D721Med (cell line): ENCODE measurements at regions not wholly inside any gene's neighbourhood (a gene's known extent, or its start where the extent isn't known, plus 50 kb on each side); places are given as distances from the start of the nearest gene placed in this dataset.
A peak's percentile ranks its signal among the peaks of the same experiment; 100 is the strongest.
"Not testable (repeated sequence)": the region's sequence is repeated elsewhere in the genome, so short reads cannot be mapped to it uniquely, and the experiment has no call there.

ENCODE experiments used
- DNase-seq: peaks from one replicate; pipeline ENCODE4 v3.0.0; 2011; ENCODE audit warnings: low spot score; ENCODE audit not compliant: insufficient read length
- FAIRE-seq: peaks from 2 replicates; lab custom pipeline; 2011; peaks lifted over from hg19 to GRCh38; lab: Jason Lieb, UNC

DNA sequence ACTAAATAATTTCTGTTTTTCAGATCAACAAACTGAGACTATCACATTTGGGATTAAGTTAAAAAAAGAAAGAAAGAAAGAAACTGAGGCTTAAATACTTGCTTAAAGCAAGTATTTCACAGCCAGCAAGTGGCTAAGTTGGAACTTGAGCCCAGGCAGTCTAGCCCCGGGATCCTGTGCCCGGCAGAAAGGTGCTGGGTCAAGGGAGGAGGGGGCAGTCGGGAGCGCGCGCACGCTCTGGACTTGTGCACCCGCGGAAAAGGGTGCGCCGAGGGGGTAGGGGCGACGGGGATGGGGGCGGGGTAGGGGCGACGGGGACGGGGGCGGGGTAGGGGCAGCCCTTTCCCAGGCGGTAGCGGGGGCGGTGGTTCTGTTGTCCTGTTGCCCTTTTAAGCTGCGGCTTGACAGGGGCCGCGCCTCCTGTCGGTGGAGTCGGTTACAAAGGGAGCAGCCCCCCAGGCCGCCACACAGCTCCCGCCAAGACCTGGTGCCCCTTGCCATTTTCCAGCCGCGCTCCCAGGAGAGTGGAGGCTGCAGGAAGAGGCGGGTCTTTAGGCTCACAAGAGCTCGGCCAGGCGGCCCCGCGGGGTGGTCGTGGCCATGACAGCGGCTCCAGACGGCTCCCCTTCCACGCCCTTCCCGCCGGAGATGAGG lies 60.6 kb downstream of the GOLGA8T start:
- FAIRE-seq, DNase-seq: not testable (repeated sequence)

DNA sequence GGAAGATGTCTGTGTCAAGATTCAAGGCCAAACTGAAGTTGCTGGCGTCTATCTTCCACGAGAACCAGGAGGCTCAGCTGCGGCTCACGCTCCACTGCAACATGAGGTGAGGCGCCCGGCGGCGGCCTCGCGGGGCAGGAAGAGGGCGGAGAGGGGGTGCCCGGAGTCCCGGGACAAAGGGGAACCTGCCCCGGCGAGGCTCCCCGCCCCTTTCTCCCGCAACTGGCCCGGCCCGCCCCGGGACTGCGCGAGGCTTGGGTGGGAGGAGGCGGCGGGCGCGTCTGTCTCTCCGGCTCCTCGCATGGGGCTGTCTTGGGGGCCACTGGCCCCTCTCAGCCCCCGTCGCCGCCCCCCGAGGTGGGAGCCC lies 61.1 kb downstream of the GOLGA8T start:
- not testable (repeated sequence) for DNase-seq, FAIRE-seq

DNA sequence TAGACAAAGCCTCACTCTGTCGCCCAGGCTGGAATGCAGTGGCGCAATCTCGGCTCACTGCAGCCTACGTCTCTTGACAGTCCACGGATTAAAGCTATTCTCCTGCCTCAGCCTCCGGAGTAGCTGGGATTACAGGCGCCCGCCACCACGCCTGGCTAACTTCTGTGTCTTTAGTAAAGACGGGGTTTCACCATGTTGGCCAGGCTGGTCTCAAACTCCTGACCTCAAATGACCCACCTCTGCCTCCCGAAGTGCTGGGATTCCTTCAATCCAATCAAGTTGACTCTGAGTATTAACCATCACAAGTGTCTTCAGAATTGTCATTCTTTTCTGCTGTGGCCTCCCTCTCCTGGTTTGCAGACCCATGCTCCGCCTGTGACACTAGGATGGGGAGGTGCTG lies 61.9 kb downstream of the GOLGA8T start:
- not testable (repeated sequence) for DNase-seq, FAIRE-seq

DNA sequence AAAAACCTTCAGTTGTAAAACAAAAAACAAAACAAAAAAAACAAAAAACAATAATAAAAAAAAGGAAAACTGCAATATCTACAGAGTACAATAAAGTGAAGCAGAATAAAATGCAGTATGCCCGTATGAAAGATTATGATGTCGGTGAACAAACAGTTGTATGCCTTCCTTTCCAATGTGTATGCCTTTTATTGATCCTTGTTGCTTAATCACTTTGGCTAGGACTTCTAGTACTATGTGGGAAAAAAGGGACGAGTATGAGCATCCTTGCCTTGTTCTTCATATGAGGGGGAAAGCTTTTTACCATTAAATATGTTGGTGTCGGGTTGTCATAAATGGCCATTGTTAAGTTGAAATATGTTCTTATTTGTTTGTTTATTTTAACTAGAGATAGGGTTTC lies 66.7 kb downstream of the GOLGA8T start:
- DNase-seq = not testable (repeated sequence)
- peak; percentile 97 for FAIRE-seq

DNA sequence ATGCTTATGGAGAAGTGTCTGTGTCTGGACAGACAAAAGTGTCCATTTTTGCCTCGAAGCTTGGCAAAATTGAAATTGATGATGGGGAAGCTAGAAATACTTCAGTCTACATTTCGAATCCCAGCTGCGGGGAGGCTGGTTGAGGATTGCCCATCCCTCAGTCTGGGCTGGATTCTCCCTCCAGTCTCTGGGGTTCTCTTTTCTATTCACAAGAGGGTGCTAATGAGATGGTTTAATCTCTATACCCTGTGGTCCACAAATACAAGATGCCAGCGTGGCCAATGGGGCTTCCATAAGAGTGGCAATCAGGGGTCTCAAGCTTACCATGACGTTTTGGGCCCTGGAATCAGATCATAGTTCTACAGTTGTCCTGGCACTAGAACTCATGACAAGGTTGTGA lies 78.9 kb downstream of the GOLGA8T start:
- DNase-seq, FAIRE-seq: not testable (repeated sequence)

DNA sequence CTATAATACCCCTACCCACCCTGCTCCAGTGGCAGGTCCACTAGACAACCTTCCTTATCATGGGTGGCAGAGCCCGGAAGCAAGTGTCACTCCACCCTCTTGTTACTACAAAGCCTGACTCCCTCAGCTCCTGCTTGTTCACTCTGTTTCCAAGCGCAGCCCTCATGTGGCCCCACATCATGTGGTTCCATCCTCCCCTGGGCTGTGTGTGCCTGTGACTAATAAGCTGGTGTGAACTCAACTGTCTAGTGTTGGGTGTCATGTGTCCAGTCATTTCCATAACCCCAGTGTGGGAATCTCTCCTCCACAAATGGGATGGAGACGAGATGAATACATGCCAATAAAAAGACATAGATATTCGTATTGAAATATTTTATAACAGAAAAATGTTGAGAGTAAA lies 87.0 kb downstream of the GOLGA8T start:
- FAIRE-seq = peak; percentile 35
- not testable (repeated sequence) for DNase-seq

DNA sequence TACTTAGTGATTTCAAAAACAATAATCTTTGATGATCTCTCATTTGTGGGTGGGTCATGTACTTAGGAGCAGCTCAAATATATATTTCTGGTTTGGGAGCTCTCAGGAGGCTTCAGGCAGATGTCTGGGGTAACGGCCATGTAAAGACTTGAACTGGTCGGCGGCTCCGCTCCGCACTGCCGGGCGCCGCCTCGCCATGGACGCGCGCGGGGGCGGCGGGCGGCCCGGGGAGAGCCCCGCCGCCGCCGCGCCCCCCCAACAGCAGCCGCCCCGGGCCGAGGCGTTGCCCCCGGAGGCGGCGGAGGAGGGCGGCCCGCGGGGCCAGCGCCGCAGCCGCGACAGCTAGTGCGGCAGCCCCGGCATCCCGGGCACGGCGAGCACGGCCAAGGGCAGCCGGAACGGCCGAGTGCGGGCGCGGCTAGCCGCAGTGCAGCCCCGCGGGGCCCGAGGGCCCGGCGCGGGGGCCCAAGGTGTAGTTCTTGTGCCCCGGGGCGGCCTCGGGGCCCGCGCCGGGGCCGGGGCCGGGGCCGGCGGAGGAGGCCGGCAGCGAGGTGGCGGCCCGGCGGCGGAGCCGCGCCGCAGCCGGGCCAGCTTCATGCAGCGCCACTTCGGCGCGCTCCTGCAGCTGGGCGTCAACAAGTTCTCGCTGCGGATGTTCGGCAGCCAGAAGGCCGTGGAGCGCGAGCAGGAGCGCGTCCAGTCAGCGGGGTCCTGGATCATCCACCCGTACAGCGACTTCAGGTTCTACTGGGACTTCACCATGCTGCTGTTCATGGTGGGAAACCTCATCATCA lies 88.1 kb downstream of the GOLGA8T start:
- FAIRE-seq = not testable (repeated sequence)

DNA sequence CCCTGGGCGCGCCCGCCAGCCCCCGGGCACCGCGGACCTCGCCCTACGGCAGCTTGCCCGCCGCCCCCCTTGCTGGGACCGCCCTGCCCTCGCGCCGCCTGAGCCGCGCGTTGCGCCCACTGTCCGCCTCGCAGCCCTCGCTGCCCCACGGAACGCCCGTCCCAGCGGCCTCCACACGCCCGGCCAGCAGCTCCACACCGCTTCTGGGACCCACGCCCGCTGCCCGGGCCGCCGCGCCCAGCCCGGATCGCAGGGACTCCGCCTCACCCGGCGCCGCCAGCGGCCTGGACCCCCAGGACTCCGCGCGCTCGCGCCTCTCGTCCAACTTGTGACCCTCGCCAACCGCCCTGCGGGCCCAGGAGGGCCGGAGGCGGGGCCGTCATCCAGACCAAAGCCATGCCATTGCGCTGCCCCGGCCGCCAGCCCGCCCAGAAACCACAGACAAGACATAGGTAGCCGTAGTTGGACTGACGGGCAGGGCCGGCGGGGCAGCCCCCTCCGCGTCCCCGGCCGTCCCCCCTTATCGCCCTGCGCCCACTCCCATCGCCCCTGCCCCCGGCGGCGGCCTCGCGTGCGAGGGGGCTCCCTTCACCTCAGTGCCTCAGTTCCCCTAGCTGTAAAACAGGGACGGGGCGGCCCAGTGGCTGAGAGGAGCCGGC lies 90.5 kb downstream of the GOLGA8T start:
- not testable (repeated sequence) for FAIRE-seq, DNase-seq

More for the DNA sequence above, 88.1 kb downstream of the GOLGA8T start:
- not testable (repeated sequence) for DNase-seq

DNA sequence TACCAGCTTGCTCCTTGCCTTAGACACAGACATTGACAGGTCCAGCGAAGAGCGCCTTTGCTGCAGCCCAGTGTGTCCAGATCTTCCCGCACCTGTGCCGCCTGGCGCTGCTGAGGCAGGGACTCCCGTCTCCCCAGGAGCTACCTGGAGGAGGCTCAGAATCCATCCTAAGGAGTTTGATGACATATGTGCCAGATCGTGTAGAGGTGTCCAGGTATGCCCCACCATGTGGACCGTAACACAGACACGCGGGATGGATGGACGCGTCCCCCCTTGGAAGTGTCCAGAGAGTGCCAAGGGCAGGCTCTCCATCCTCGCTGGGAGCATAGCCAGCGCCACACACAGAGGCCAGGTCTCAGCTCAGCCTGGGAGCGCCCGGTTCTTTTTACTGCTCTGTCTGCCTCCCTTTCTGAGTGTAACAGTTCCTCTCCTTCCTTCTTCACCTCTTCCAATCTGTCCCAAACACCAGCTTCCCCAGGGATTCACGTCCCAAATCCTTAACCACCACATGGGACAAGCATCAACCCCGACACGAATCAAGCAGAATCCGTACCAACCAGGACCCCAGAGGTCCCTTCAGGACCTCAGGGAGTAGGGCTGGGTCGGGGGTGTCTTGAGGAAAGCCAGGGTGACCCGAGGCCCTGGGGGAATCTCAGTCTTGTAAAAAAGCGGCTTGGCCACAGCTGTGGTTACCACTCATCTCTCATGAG lies 126.7 kb downstream of the GOLGA8T start:
- FAIRE-seq = peak; percentile 32
- not testable (repeated sequence) for DNase-seq

DNA sequence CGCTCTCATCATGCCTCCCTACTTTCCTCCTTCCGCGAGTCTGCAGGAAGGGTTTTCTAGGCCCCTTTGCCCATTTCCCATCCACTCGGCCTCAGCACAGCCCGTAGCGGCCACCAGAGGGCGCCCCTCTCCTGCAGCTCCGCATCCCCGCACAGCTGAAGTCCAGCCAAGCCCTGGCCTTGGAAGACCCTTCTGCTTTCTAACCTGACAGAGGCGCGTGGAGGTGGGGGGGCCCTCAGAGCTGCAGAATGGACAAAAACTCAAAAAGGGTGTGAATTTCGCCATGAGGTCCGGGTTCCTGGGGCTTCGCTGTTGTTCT lies 127.2 kb downstream of the GOLGA8T start:
- DNase-seq, FAIRE-seq: not testable (repeated sequence)

DNA sequence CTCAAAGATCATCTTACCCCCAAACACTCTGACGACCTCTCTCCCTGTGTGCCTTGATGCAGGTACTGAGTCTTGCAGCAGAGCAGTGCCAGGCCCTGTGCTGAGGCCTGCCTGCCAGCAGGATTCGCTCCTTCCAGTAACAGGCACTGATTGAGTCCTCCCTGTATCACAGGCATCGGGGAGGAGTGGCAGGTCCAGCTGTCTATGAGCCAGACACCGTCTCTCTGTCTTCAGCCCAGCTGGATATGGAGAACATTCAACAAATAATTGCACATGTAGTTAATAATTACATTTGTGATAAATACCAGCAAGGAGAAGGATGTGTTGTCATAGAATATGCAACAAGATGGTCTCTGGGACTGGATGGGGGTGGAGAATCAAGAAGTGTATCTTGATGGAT lies 129.1 kb downstream of the GOLGA8T start:
- FAIRE-seq, DNase-seq: not testable (repeated sequence)

DNA sequence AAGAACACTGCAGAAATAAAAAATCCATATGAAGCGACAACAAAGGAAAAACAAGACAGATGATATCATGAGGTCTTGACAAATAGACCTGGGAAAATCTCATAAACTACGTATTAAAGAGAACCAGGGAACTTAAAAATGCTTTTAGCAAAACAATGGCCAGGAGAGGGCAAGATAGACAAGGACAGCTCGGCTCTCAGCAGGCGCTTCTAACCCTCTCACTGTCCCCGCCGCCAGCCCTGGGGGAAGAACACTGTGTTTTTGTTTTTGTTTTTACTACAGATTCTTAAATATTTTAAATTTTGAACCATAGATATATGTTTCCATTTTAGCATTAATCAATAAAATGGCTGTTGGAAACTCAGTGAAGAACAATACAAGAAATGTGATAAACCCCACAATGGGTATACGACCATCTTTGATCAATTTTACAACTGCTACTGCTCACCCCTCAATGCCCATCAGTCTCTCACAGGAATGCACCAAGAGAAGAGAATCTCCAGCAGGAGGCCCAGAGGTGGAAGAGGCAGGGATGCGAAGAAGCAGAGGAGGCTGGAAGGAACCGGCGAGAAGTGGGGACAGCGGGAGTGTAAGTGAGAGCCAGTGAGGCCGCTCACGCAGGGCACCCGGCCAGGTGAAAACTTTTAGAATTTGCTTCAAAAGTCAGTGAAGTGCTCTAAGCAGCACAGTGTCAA lies 98.0 kb downstream of the CHRFAM7A start:
- not testable (repeated sequence) for DNase-seq, FAIRE-seq

DNA sequence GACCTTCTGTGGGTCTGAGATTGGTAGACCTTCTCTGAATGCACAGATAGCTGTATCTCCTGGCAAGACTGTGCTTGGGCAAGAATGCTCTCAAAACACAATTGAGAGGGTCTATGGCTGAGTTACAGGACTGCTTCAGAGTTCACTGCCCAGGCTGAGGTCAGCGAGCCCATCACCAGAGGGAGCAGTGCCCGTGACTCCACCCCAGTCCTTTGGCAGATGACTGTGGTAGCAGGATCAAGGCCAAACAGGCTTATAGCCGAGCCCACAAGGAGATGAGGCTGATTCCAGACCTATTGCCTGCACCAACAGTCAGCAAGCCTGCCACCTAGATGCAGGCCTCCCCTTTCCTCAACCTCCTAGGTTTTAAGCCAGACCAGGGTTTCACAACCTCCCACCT lies 89.4 kb downstream of the CHRFAM7A start:
- FAIRE-seq, DNase-seq: not testable (repeated sequence)
